ENCODE measurements at regions not wholly inside any gene's neighbourhood (a gene's known extent, or its start where the extent isn't known, plus 50 kb on each side); places are given as distances from the start of the nearest gene placed in this dataset.

DNA sequence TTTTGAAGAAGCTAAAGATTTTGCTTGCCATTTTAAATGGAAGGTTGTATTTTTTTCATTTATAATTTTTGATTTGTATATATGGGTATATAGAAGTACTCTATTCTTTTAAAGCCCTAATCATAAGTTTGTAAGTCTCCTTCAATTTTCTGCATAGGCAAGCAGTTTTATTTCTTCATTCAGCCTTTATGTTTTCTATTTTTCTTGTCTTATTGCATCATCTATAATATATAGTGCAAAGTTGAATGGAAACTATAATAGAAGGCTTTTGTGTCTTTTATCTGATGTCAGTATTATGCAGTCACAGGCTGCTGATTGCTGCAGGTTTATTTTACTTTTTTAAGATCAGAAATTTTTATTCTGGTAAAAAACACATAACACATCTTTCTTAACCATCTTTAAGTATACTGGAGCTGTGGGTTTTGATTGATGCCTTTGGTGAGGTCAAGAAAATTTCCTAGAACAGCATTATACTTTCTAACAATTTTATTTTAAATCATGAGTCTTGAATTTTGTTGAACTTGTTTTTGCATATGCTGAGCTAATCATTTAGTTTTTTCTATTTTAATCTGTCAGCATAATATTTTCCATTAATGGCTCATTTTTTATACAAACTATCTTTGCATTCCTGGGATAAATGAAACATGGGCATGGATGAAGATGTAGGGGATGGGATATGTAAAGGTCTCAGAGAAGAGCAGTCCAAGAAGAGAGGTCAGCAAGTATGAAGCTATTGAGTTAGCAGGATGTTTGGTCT is 366.7 kb upstream of the MAP3K7 start (continued):
- TF ChIP-seq ASH2L (IDR thresholded peaks at IDR 0.05; ENCODE audit: low read length) (no peak), CHD2 (IDR thresholded peaks at IDR 0.05; ENCODE audit: low read length) (no peak), MAFK (IDR thresholded peaks at IDR 0.05; ENCODE audit: low read depth, low read length) (no peak), GTF2F1 (IDR thresholded peaks at IDR 0.05; ENCODE audit: borderline replicate concordance, low read depth, low read length) (no peak), EZH2 (IDR thresholded peaks at IDR 0.05; ENCODE audit: low read depth, low read length, severe bottlenecking) (no peak), SIRT6 (IDR thresholded peaks at IDR 0.05; ENCODE audit: low read length) (no peak)

Data from H1 (cell line).